Stimulated activated CD4-positive, alpha-beta T cell treated with anti-CD3 and anti-CD28 coated beads, Interleukin-12 subunit alpha, Interleukin-12 subunit beta, amount 100 ng/mL, for 48 hours (primary cell): ENCODE measurements at regions not wholly inside any gene's neighbourhood (a gene's known extent, or its start where the extent isn't known, plus 50 kb on each side); places are given as distances from the start of the nearest gene placed in this dataset.
A peak's percentile ranks its signal among the peaks of the same experiment; 100 is the strongest.

Source experiments
- DNase-seq, 3 donors: peaks; one replicate each; pipeline ENCODE4 v3.0.0-alpha.2; 2020; ENCODE audit warnings: low read depth in 2 of 3, low spot score in 1 of 3

DNA sequence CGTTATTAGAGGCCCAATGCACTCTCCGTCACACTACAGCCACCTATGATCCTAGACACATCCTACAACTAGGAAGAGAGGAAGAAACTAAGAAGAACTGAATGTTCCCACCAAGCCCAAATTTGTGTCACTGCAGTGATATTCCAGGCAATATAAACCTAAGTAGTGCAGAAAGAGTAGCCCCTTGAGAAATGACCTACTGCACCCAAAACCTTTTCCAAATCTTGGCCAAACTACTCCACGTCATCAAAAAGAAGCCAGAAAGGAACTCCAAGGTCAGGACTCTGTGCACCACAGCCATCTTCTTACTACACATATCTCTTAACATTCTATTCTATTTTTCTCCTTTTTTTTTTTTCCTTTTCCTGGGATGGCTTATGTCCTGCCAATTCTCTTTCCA, 60.2 kb downstream of the ADAMTS1 start:
- DNase-seq = no peak

DNA sequence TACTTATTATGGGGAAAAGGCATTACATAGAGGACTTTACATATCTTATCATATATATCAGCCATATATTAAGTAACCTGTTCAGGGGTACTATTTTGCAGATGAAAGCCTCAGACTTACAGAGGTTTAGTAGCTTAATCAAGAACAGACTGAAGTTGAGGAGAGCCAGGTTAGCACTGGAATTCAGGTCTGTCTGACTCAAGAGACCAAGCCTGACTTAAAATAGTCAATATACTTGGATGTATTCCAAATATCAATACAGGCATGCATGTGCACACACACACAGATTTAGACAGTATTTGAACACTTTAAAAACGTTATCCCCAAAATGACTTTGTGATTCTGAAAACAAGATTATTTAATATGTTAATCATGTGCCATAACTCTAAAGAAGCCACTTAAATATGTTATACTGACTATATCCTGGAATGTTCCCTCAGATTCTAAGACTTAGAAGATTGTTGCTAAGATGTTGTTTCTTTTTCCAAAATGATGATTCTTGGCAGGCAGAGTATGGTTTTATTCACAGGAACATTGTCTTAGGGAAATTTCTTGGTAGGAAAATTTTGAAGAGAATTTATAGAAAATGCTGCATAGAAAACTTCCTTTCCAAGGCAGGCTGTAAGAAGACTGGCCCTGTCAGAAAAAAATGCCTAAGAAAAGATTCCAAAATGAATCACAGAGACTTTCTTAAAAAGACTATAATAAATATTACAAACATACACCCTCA, 61.6 kb downstream of the ADAMTS1 start:
- no peak for DNase-seq

DNA sequence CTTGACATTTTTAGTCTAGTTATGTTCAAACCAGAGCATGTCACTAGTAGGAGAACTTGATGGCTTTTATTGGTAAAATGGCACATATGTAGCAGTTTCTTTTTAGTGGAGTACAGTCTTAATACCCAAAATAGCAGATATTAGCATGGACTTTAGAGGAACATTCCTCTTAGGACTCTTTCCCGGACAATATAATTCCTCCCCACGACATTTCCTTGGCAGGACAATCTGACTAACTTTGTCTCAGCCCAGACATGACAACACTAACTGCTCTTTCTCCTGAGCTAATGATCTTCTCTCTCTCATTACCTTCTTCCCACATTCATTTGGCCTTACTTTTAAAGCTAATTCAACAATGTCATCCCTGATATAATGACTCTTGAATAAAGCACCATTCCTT, 62.5 kb downstream of the ADAMTS1 start:
- DNase-seq = no peak

DNA sequence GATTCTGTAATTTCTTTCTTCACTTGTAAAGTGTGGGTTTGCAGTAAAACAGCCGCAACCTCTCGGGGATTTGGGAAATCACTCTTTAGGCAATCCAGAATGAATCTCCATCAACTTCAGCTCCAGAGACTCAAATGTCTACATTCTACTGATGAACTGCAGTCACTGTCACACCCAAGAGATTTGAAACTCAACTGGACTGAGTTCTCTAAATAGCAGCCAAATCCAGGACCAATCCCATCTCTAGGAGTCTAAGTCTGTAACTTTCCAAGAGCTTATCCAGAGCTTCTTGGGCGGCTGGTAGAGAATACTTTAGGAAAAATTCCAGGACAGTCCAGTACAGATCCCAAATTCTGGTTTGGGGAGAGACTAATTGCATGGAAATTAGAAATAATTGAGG, 62.9 kb downstream of the ADAMTS1 start:
- DNase-seq = no peak

DNA sequence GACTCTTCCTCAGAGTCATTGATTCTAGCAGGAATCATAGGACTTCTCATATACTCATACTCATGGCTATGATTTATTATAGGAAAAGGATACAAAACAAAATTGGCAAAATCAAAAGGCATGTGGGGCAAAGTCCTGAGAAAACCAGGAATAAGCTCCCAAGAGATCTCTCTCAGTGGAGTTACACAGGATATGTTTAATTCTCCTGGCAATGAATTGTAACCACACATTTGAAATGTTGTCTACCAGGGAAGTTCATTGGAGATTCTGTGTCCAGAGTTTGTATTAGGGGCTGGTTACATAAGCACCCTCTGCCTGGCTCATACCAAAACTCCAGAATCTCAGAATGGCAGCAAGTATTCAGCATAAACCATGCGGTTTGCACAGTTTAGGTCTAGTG, 63.9 kb downstream of the ADAMTS1 start:
- DNase-seq = no peak

DNA sequence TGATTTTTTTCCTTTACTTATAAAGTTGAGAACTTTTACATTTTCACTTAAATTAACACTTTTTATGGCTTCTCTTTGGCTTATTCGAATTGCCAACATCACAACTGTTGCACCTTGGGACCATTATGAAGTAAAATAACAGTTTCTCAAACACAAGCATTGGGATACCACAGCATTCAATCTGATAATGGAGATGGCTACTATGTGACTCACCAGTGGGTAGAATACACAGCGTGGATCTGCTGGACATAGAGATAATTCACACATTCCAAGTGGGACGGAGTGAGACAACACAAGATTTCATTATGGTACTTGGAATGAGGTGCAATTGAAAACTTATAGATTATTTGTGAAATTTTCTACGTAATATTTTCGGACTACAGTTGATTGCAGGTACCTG, 68.0 kb downstream of the ADAMTS1 start:
- no peak for DNase-seq

DNA sequence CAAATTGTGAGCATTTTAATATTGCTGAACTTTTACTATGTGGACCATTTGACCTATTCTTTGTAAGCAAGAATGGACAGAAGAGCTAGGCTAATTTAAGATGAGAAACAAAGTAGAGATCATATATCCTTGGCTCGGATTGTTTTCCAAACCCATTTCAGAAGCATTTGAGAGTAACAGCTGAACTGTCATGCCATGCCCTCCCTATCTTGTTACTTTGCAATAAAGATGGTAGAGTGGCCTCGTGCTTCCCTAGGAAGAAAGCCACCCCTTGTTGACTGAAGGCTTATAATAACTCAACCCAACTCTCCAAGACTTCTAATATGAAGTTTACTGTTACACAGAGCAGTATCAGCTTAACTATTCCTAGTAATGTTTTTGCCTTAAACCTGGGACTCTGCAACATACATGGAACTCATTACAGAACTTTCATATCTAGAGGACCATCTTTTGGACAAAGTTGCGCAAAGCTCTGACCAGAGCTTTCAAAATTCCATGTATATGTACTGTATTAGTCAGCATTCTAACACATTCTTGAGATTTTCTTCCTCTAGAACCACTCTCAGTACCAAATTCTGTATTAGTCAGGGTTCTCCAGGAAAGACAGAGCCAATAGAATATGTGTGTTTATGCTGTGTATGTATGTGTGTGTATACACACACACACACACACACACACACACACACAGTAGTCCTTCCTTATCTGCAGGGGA, 68.7 kb downstream of the ADAMTS1 start:
- DNase-seq = no peak

DNA sequence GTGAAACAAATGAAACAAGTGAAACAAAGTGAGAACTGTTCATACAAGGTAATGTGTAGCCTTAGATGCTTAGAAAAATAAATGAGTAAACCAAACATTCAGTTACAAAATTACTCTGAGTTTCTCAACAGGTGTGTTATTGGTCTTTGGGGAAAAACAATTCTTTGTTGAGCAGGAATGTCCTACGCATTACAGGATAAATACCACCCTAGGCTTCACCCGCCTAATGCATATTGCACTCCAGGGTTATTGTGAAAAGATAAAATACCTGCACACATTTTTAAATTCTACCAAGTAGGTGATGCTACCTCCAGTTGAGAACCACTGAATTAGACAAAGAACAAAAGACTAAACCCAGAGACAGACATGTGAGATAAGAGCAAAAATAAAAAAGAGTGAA, 72.2 kb downstream of the ADAMTS1 start:
- DNase-seq = no peak

DNA sequence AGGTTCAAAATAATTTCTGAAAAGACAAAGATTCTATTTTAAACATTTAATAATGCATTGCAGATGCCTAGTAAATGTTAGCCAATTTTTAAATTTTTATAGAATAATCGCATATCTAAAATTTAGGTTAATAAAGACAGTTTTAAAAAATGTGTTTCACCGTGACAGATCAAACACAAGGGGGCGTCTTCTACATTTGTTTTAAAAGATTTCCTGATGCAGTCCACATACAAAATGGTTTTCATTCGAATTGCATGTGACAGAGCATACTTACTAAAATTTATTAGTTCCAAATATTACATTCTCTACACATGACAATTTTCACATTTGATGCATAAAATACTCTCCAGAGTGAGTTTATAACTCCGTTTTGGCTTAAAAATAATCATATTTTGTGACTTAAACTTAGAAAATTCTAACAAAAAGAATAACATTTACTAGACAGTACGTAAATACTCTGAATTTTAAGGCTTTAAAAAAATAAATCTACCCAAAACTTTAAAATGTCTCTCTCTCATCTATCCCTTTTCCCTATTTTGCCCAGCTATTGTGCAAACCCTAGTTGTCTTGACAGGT, 75.5 kb downstream of the ADAMTS1 start:
- peak in 1 of 3 donors; percentile 7 for DNase-seq

DNA sequence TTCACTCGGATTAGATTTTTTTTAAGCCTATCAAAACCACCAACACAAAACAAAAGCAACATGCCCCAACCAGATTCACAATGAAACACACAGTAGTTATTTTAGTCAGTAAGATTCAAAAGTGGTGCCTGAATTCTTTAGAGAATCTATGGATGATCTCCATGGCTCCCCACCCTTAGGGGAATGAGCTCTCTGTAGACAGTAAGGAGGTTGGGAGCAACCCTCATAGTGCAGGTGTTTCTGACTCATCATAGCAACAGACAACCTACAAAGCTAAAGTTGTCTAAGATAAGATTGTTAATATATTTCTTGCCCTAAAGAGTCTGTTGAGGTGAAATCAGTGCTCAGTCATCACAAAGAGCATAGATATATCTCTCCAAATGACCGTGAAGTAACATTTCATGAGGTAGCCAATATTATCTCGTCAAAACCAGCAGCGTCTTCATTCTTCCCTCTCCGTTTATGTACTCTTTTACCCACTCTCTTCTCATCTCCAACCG, 78.3 kb downstream of the ADAMTS1 start:
- DNase-seq = no peak

DNA sequence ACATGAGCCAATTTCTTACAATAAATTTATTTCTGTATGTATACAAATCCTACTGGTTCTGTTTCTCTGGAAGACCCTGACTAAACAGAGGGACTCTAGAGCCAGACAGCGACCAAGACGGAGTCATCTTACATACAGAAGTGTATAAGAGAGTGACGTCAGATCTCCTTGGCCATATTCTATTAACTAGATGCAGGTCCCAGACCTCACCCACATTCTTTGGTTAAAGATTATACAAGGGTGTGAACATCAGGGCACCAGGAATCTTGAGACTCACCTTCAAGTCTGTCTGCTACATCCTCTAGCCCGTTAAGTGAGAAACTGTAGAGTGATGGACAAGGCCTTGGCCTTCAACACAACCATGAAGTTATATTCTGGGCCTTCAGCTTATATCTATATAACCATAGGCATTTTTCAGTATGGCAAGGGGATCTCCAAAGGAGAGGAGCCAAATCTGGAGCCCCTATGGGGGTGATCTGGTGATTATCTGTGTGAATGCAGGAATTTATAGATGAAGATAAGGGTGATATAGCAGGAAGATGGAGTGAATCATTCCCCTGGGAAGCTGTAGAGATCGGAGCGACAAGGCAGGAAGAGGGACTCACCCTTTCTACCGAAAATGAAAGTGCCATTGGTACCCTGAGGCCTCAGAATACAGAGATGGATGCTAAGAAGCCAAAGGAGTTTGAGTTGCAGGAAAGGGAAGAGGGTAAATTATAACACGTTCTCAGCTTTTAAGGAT, 83.9 kb downstream of the ADAMTS1 start:
- DNase-seq = no peak

DNA sequence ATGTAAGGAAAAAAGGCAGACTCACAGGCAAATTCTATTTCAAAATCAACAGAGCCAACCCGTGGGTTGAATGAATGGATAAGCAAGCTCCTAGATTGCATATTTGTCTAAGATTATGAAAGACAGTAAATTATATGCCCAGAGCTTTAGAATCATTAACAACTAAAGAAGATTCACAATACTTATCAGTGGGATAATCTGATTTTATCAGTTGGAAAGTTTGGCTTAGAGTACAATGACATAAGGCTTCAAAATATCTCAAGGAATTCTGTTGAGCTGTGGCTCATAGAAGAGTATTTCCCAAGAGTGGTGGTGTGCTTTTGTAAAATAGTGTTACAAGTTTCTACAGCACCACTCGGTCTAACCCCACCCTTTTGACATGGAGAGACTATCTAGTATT, 85.5 kb downstream of the ADAMTS1 start:
- DNase-seq = no peak

DNA sequence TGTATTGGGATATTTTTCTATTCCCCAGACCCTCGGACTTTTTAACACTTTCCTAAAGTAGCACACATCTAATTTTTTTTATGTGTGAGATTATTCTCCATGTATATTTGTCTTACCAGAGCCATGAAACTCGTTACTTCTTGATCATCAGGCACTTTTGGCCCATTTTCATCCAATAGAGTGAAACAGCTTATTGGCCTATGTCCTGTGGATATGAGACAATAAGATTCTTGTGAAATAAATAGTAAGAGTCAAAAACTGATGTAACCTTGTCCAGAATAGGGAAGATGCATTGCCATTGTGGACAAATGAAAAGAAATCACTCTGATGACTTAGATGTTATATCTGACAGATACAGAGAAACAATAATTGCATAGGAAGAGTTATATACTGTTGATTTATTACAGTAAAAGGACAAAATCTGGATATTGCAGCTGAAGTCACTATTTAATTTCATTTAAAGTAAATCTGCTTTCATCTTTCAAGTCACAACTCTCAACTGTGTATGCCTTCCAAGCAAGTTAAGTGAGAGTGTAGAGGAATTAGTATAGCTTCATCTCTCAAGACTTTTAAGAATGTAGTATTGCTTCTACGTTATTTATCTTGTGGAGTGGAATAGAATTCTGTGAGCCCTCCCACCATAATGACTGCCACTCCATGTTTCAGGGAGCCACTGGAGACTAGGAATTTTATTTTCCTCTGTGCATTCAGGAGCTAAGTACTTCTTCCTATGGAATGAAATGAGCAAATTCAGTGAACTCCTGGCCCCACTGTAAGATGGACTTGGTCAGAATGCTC, 86.9 kb downstream of the ADAMTS1 start:
- no peak for DNase-seq

DNA sequence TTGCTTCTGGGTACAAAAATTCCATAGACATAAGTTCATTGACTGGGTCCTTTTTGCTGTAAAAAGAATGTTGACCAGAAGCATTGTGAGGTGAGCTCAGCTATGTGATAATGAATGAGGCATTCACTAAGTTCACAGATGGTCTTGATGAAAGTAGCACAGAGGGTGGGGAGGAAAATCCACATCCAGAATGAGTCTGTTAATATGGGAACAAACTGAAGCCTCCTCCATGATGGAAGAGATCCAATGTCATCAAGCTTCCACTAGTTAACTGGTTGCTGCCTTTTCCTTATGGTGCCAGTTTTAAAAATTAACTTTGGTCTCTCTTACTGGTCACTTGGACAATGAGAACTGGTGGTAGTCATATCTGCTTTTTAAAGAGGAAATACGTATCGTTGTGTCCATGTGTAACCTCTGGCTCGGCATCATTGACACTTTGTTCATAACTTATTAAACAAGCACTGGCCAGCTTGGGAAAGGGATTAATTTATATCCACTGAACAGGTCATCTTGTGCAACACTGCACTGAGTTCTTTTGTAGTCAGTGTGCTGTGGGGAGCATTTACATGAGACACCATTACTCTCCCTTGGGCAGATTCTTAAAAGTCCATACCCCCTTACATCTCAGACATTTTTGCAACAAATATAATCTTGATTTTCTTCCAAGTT, 88.6 kb downstream of the ADAMTS1 start:
- no peak for DNase-seq

DNA sequence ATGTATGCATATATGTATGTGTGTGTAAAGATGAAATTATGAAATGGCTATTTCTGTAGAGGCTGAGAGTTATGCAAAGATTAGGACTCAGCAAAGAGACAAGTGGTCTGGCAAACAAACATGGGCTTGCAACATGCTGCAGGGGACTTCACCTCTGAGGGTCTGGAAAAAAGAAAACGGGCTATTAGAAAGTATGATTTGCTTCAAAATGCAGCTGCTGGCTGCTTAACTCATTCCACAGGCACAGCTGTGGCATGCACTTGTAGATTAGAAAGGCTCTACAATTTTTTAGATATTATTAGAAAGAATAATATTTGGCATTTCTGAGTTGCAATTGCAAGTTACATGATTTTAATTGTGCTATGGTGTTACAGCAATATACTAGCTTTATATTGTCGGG, 90.4 kb downstream of the ADAMTS1 start:
- DNase-seq = no peak

DNA sequence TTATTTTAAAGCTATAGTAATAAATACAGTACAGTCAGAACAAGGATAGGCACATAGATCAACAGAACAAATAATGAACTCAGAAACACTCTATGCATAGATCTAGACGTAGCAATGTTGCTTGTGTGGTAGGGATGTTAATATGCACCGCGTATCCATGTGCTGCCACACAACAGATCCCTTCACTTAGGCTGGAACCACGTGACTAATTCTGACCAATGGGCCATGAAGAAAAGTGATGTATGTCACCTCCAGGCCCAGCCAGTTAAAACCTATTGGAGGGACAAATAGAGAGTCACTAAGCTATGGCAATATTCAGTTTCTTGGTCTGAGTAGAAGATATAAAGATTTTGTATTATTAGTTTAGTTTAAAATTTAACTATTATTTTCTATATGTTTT, 91.4 kb downstream of the ADAMTS1 start:
- no peak for DNase-seq

DNA sequence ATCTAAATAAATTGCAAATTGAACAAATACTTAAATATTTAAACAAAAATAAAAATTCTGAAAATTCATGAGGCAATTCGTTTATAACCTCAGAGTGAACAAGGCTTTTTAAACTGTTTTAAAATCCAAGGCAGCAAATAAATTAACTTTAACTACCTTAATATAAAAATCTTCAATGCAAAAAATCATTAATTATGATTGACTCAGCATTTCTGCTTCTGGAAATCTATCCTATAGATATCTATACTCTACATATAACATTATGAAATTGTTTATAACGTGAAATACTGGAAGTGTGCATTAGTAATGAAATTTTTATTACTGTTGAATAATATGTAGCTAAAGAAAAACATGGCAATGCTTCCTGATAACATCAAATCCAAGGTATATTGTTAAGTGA, 92.4 kb downstream of the ADAMTS1 start:
- no peak for DNase-seq

DNA sequence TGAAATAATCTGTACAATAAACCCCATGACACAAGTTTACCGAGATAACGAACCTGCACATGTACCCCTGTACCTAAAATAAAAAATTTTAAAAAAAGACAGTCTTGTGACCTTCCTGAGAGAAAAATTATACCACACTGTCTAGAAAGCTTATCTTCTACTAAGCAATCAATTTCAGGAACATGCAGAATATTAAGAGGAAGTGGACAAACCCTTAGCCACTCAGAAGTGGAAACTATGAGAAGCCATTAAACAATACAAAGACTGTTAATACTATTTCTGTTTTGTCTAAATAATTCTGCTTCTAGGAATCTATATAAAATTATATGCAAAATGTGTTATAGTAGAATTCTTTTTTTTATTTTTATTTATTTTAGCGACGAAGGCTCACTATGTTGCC, 93.9 kb downstream of the ADAMTS1 start:
- no peak for DNase-seq

DNA sequence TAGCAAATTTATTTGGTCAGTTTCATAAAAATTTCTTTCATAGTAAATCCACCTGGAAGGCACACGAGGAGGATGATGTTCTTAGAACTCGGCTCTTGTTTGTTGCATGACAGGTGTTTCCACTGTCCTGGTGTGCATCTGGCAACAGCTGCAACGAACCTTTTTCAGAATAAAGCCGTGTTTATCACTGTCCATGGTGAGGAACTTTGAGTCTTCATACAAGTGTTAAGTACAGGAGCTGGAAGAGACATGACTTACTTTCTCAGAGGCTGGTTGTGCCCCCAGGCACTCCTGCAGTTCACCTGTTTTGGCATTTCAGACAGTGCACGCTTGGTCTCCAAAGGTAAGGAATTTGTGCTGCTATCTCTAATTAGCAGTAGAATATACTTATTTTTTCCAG, 97.1 kb downstream of the ADAMTS1 start:
- DNase-seq = no peak

DNA sequence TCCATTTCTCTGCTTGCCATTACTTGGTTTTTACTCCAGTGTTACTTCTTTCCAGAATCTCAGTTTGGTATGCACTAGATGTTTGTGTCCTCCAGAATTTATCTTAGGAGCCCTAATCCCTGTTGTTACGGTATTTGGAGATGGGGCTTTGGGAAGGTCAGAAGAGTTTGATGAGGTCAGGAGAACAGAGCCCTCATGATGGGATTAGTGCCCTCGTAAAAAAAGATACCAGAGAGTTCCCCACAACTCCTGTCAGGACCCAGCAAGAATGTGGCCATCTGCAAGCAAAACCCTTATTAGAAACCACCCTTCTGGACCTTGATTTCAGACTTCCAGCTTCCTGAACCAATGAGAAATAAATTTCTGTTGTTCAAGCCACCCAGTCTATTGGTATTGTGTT, 98.0 kb downstream of the ADAMTS1 start:
- DNase-seq = no peak
